ENCODE measurements at regions not wholly inside any gene's neighbourhood (a gene's known extent, or its start where the extent isn't known, plus 50 kb on each side); places are given as distances from the start of the nearest gene placed in this dataset.
"Not testable (repeated sequence)": the region's sequence is repeated elsewhere in the genome, so short reads cannot be mapped to it uniquely, and the experiment has no call there.

DNA sequence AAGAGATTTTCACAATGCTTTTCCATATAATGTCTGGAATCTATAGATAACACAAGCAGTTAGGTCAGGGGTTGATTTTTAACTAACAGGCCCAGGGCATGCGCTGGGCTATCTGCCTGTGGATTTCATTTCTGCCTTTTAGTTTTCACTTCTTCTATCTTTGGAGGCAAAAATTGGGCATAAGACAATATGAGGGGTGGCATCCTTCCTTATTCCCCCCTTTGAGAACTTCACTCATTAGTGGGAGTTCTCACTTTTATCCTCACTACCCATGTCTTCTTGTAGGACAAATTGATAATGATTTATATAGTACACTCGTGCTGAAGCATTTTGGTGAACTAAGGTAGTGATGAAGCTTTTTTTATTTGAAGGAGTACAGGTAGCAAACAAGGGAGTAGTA, 2155.5 kb downstream of the TP53TG3F start:
- not testable (repeated sequence) for DNase-seq (ENCODE audit: low read depth in 4 of 4, low spot score in 3 of 4)

DNA sequence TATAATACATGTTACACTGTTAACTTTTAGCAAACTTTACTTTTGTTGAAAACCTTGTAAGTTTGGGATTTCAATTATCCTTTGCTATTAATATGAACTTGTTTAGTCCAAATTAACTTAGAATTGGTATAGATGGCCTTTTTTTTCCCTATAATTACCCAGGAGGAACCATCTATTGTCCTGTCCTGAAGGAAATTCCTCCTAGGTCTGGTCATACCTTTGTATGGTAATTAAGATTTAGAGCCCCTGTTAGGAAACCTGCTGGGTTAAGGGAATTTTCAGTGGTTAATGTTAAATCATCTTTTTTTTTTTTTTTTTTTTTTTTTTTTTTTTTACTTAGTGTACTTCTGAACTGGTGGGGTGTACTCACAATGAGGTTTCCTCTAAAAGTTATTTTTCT, 2159.8 kb downstream of the TP53TG3F start:
- DNase-seq (ENCODE audit: low read depth in 4 of 4, low spot score in 3 of 4): not testable (repeated sequence)

DNA sequence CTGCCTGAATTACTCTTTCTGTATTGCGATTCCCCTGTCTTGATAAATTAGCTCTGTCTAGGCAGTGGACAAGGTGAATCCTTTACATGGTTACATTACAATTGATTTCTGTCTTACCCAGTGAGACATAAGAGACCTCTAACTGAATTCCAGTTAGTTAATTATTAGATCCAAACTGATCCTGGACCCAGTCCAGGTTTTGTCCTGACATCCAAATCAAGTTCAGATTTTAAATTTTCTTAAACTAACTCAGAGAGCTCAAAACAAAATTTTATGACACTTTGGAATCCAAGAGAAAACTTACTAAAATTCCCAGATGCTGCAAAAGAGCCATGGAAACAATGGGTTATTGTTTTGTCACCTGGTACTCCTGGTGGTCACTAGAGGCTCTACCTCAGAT, 2166.6 kb downstream of the TP53TG3F start:
- DNase-seq (ENCODE audit: low read depth in 4 of 4, low spot score in 3 of 4): no peak

DNA sequence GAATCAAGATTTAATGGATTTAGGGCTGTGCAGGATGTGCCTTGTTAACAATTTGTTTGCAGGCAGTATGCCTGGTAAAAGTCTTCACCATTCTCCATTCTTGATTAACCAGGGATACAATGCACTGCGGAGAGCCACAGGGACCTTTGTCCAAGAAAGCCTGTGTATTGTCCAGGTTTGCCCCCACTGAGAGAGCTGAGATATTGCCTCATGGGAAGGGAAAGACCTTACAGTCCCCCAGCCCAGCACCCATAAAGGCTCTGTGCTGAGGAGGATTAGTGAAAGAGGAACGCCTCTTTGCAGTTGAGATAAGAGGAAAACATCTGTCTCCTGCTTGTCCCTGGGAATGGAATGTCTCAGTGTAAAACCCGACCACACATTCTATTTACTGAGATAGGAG, 2169.6 kb downstream of the TP53TG3F start:
- no peak for DNase-seq (ENCODE audit: low read depth in 4 of 4, low spot score in 3 of 4)

DNA sequence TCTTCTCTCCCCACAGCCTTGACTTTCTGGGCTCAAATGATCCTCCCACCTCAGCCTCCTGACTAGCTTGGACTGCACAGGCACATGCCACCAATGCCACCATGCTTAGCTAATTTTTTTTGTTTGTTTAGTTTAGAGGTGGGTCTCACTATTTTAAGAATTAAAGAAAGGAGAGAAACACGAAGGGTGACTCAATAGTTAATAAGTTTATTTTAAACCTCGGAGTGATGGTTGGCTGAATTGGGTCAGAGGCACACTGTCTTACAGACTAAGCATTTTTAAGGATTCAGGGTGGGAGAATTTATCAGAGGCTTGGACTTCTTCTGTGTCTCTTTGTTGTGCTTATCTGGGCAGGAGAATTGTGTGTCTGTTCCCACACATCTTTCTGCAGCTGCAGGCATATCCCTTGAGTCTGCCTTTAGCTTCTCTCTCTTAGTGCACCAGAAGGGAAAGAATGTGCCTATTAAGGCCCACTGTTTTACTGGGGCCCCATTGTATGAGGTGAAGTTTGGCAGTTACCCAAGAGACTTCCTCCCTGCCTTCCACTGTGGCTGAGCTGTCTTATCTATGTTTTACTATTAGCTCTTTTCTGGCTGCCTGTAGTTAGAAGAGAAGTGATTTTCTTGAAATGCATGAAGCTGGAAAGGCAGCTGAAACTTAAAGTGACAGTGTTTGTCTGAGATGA, 2172.0 kb downstream of the TP53TG3F start:
- DNase-seq (ENCODE audit: low read depth in 4 of 4, low spot score in 3 of 4): no peak

DNA sequence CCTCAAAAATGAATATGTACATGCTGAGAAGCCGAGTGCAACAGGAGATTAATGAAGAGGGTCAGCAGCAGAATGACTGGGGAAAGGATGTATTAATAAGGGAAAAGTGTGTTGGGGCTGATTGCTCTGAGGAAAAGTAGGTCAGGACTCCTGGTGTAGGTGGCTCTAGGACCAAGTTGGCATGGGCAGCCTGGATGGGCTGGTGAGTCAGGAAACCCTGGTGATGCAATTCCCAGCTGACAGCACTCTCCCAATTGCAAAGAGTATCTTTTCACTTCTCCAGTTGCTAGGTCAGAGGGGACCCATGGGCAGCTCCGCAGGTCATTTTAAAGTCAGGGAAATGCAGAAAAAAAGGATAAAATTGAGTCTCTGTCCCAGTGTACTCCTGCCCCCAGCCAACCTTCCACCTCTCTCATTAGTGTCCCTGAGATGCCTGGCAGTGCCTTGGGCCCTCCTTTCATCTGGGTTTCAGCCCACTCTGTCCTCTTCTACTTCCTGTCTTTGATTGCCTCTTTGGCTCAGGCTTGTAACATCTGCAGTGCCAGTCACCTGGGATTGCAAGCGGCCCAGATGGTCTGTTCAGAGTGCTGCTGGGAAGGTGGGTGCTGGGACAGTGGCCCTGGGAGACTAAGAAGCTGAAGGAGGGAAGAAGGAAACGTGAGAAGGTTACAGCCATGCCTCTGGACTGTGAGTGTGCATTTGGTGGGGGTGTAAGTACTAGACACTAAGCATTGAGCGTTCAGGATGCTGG, 2177.2 kb downstream of the TP53TG3F start:
- no peak for DNase-seq (ENCODE audit: low read depth in 4 of 4, low spot score in 3 of 4)

DNA sequence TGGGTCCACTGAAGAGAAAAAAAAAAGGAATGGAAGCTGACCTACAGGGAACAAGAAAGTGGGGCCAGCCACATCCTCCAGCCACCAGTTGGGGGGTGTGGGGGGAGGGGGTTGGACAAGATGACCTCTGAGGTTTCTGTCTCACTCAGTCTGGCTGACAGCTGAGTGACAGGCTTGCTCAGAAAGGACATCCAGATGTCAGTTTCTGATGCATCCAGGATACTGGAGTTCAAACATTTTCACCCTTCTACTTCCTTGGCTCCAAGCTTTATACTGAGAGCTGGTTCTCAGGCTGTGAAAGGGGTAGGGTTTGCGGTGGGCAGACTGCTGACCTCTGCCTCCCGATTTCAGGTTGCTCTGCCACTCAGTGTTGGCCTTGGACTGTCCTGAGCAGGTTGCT, 2178.3 kb downstream of the TP53TG3F start:
- no peak for DNase-seq (ENCODE audit: low read depth in 4 of 4, low spot score in 3 of 4)

DNA sequence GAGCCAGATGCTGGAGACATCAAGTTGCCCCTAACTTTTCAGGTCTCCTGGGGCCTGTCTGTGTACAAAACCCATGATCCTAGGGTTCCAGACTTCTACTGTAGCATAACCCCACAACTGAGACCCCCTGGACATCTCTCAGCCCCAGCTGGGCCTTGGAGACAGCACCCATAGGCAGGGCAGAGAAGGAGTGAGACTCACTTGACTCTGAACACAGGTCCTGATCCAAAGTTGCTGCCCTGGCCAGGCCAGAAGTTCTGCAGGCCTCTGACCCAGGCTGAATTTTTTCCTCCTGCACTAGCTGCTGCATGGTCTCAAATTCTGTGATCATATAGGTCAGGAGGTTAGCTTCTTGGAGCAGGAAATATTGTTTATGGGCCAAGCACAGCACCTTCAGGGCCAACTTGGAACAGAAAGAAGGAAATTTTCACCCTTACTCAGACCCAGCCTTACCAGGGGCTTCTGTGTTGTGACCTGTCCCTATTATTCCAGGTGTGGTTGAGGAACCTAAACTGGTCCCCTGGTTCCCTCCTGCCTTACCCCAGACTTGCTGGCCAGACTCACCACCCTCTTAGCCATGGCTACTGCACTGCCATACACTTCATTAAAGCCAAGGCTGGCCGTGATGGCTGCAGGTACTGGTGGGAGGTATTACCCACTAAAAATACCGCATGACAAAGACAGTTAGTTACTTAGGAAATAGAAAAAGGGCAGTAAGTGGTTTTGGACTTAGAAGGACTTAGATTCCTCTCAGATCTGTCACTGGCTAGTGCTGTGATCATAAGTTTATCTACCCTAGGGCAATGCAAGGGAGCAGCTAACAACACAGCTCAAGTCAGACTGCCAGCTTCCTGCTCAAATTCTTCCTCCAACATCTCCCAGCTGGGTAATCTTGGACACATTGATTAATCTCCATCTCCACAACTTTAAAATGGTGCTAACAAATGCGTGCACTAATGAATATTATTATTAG, 2180.1 kb downstream of the TP53TG3F start:
- no peak for DNase-seq (ENCODE audit: low read depth in 4 of 4, low spot score in 3 of 4)

DNA sequence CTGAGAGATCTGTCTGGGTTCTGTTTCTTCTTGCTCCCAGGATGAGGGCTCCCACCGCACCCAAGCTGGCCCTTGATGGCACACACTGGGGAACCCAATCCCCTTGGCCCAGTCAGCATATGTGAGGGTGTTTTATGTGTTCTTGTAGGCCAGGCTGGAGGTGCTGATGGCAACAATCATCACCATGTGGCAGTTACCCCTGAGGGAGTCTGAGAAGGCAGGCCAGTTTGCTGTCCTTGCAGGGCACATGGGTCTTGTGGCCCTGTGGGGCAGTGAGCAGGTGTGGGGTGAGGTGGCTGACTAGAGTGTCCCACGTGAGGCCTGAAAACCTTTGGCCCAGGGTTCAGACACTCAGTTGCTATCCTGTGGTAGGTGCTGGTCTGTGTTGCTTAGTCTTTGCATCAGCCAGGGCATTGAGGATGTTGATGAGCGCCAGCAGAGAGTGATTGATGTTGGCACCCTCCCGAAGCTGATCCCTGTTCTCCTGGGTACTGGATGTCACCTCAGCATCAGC, 2183.0 kb downstream of the TP53TG3F start:
- no peak for DNase-seq (ENCODE audit: low read depth in 4 of 4, low spot score in 3 of 4)

DNA sequence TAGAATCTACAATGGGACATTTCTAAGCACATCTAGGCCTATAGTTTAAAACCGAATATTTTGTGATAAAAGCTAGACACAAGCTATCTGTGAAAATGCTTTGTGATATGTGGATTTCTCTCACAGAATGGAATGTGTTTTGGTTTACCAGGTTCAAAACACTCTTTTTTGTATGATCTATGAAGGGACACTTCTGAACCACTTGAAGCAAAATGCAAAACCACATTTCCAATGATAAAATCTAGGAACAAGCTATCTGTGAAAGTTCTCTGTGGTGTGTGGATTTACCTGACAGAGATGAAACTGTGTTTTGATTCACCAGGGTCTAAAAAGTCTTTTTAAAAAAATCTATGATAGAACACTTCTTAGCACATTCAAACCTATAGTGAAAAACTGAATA, 2192.4 kb downstream of the TP53TG3F start:
- no peak for DNase-seq (ENCODE audit: low read depth in 4 of 4, low spot score in 3 of 4)

DNA sequence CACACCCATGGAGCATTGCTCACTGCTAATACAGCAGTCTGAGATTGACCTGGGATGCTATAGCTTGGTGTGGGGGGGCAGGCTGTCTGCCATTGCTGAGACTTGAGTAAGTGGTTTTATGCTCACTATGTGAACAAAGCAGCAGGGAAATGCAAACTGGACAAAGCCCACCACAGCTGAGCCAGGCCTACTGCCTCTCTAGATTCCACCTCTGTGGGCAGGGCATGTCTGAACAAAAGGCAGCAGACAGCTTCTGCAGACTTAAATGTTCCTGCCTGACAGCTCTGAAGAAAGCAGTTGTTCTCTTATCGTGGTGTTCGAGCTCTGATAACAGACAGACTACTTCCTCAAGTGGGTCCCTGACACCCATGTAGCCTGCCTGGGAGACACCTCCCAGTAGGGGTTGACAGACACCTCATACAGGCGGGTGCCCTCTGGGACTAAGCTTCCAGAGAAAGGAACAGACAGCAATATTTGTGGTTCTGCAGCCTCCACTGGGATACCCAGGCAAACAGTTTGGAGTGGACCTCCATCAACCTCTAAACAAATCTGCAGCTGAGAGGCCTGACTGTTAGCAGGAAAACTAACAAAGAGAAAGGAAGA, 2204.8 kb downstream of the TP53TG3F start:
- no peak for DNase-seq (ENCODE audit: low read depth in 4 of 4, low spot score in 3 of 4)

DNA sequence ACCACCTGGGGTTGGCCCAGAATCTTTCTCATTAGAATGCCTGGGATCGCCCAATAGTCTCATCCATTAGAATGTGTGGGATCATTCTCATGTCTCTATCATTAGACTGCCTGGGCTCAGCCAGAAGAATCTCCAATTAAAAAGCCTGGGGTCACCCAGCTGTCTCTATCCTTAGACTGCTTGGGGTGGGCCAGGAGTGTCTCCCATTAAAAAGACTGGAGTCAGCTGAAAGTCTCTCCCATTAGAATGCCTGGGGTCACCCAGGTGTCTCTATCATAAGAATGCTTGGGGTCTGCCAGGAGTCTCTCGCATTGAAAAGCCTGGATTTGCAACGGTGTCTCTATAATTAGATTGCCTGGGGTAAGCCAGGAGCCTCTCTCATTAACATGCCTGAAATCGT, 2225.7 kb downstream of the TP53TG3F start:
- no peak for DNase-seq (ENCODE audit: low read depth in 4 of 4, low spot score in 3 of 4)

DNA sequence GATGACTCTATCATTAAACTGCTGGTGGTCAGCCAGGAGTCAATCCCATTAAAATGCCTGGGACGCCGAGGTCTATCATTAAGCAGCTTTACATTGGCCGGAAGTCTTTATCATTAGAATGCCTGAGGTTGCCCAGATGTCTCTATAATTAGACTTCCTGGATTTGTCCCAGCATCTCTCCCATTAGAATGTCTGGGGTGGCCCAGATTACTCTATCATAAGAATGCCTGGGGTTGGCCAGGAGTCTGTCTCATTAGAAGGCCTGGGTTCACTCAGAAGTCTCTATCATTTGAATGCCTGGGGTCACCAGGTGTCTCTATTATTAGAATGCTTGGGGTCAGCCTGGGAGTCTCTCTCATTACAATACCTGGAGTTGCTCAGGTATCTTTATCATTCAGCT, 2227.2 kb downstream of the TP53TG3F start:
- no peak for DNase-seq (ENCODE audit: low read depth in 4 of 4, low spot score in 3 of 4)

DNA sequence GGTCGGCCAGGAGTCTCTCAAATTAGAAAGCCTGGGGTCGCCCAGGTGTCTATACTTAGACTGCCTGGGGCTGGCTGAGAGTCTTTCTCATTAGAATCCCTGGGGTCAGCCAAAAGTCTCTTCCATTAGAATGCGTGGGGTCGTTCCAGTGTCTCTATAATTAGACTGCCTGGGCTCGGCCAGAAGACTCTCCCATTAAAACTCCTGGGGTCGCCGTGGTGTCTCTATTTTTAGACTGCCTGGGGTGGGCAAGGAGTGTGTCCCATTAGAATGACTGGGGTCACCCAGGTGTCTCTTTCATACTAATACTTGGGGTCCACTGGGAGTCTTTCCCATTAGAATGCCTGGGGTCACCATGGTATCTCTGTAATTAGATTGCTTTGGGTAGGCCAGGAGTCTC, 2227.7 kb downstream of the TP53TG3F start:
- no peak for DNase-seq (ENCODE audit: low read depth in 4 of 4, low spot score in 3 of 4)

DNA sequence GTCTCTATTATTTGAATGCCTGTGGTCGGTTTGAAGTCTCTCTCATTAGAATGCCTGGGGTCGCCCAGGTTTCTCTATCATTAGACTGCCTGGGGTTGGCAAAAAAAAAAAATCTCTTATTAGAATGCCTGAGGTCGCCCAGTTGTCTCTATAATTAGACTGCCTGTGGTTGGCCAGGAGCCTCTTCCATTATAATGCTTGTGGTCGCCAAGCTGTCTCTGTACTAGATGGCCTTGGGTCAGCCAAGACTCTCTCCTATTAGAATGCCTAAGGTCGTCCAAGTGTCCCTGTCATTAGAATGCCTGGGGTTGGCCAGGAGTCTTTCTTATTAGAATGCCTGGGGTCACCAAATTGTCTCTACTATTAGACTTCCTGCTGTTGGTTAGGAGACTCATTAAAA, 2228.4 kb downstream of the TP53TG3F start:
- DNase-seq (ENCODE audit: low read depth in 4 of 4, low spot score in 3 of 4): no peak

DNA sequence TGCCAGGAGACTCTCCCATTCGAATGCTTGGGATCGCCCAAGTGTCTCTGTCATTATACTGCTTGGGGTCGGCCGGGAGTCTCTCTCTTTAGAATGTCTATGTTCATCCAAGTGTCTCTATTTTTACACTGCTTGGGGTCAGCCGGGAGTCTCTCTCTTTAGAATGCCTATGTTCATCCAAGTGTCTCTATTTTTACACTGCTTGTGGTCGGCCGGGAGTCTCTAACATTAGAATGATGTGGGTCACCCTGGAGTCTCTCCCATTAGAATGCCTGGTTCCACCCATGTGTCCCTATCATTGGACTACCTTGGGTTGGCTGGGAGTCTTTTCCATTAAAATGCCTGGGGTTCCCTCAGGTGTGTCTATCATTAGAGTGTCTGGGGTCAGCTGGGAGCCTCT, 2230.4 kb downstream of the TP53TG3F start:
- DNase-seq (ENCODE audit: low read depth in 4 of 4, low spot score in 3 of 4): no peak

DNA sequence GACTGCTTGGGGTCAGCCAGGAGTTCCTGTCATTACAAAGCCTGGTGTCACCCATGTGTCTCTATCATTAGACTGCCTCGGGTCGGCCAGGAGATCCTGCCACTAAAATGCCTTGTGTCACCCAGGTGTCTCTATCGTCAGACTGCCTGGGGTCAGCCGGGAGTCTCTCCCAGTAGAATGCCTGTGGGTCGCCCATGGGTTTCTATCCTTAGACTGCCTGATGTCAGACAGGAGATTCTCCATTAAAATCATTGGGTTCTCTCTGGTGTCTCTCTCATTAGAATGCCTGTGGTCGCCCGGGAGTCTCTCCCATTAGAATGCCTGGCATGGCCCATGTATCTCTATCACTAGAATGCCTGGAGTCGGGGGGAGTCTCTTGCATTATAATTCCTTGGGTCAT, 2231.0 kb downstream of the TP53TG3F start:
- no peak for DNase-seq (ENCODE audit: low read depth in 4 of 4, low spot score in 3 of 4)

DNA sequence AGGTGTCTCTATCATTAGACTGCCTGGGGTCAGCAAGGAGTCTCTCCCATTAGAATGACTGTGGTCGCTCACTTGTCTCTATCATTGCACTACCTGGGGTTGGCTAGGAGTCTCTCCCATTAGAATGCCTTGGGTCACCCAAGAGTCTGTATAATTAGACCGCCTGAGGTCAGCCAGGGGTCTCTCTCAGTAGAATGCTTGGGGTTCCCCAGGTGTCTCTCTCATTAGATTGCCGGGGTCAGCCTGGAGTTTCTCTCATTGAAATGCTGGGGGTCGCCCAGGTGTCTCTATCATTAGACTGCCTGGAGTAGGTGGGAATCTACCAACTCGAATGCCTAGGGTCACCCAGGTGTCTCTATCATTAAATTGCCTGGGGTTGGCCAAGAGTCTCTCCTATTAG, 2231.6 kb downstream of the TP53TG3F start:
- no peak for DNase-seq (ENCODE audit: low read depth in 4 of 4, low spot score in 3 of 4)

DNA sequence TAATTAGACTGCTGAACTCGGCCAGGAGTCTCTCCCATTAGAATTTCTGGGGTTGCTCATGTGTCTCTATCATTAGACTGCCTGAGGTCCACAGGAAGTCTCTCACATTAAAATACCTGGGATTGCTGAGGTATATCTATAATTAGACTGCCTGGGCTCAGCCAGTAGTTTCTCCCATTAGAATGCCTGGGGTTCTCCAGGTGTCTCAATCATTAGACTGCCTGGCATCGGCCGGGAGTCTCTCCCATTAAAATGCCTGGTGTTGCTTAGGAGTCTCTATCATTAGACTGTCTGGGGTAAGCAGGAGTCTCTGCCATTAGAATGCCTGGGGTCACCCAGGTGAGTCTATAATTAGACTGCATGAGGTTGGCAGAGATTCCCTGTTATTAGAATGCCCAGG, 2233.4 kb downstream of the TP53TG3F start:
- no peak for DNase-seq (ENCODE audit: low read depth in 4 of 4, low spot score in 3 of 4)

DNA sequence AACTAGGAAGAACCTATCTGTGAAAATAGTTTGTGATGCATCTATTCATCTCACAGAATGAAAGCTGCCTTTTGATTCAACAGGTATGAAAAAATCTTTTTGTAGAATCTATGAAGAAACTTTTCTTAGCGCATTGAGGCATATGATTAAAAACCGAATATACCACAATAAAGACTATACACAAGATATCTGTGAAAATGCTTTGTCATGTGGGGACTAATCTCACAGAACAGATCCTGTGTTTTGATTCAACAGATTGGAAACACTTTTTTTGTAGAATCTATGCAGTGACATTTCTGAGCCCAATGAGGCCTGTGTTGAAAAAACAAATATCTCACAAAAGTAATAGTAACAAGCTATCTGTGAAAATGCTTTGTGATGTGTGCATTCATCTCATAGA, 2247.5 kb downstream of the TP53TG3F start:
- no peak for DNase-seq (ENCODE audit: low read depth in 4 of 4, low spot score in 3 of 4)

DNA sequence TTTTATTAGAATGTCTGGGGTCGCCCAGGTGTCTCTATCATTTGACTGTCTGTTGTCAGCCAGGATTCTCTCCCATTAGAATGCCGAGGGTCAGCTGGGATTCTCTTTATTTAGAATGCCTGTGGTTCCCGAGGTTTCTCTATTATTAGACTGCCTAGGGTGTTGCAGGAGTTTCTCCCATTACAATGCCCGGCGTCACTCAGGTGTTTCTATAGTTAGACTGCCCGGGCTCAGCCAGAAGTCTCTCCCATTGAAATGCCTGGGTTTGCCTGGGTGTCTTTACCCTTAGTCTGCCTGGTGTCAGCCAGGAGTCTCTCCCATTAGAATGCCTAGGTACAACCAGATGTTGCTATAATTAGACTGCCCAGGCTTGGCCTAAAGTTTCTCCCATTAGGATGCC, 2252.0 kb downstream of the TP53TG3F start:
- DNase-seq (ENCODE audit: low read depth in 4 of 4, low spot score in 3 of 4): no peak
